Breast epithelium (tissue), 3 donors: ENCODE measurements at regions not wholly inside any gene's neighbourhood (a gene's known extent, or its start where the extent isn't known, plus 50 kb on each side); places are given as distances from the start of the nearest gene placed in this dataset.

Experiments
- POLR2A ChIP-seq: fragments of 450-650 bp; IDR thresholded peaks from one replicate; pipeline ENCODE4 v1.6.1; 2016; ENCODE audit warnings: antibody characterized with exemption, mild to moderate bottlenecking, moderate library complexity
- POLR2AphosphoS5 ChIP-seq, 3 donors: sonication (generic); formaldehyde crosslinking; IDR thresholded peaks; one replicate each; pipeline ENCODE4 v1.6.1; 2017; ENCODE audit warnings: antibody characterized with exemption in 3 of 3
- TF ChIP-seq, protein P1 (sequence below), 3 donors: fragments of 450-650 bp; IDR thresholded peaks; one replicate each; pipeline ENCODE4 v1.5.1; 2016 to 2017; ENCODE audit warnings: antibody characterized with exemption in 3 of 3, mild to moderate bottlenecking in 3 of 3, moderate library complexity in 3 of 3

DNA sequence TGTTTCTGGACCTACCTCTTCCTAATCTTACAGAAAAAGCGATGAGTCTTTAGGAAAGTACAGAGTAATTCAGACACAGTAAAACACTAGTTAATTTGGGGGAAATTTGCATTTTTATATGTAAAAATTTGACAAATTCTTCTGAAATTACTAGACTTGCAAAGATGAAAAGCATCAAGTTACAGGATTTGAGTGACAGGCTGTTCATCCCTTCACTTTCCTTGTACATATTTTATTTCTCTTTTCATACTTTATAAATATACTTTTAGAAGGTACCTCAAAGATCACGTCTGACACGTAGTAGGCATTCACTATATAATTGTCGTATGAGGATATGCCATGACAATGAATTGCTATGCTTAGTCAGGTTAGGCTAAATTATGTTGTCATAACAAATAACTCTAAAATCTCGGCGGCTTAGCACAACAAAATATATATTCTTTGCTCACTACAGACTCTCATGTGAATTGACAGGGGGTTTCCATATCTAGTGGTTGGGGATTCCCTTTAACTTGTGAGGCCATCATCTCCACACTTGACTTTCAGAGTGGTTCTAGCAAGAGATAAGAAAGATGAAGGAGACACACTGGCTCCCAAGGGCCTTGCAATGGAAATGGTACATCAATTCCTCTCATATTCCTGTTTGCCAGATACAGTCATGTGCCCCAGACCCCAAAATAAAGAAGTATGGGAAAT, 154.1 kb upstream of the TUT7 start:
- TF ChIP-seq, protein P1, sequence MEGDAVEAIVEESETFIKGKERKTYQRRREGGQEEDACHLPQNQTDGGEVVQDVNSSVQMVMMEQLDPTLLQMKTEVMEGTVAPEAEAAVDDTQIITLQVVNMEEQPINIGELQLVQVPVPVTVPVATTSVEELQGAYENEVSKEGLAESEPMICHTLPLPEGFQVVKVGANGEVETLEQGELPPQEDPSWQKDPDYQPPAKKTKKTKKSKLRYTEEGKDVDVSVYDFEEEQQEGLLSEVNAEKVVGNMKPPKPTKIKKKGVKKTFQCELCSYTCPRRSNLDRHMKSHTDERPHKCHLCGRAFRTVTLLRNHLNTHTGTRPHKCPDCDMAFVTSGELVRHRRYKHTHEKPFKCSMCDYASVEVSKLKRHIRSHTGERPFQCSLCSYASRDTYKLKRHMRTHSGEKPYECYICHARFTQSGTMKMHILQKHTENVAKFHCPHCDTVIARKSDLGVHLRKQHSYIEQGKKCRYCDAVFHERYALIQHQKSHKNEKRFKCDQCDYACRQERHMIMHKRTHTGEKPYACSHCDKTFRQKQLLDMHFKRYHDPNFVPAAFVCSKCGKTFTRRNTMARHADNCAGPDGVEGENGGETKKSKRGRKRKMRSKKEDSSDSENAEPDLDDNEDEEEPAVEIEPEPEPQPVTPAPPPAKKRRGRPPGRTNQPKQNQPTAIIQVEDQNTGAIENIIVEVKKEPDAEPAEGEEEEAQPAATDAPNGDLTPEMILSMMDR (IDR thresholded peaks at IDR 0.05) = no peak
- TF ChIP-seq POLR2A (no peak), POLR2AphosphoS5 (IDR thresholded peaks at IDR 0.05) (no peak)
